Upper lobe of left lung (tissue), 4 donors: ENCODE measurements at regions not wholly inside any gene's neighbourhood (a gene's known extent, or its start where the extent isn't known, plus 50 kb on each side); places are given as distances from the start of the nearest gene placed in this dataset.

ENCODE experiments used
- CTCF ChIP-seq, 6 experiments: fragments of 450-650 bp in 4 of 6; fragments of 200-600 bp in 2 of 6; sonication (generic) in 2 of 6; IDR thresholded peaks; one replicate each; pipeline ENCODE4 v1.5.1; 2016 to 2019; ENCODE audit warnings: antibody characterized with exemption in 6 of 6
- EP300 ChIP-seq, 4 donors: sonication (generic); formaldehyde crosslinking; IDR thresholded peaks; one replicate each; pipeline ENCODE4 v1.5.1; 2017; ENCODE audit warnings: antibody characterized with exemption in 4 of 4, control low read depth in 2 of 4
- POLR2A ChIP-seq, 4 donors: fragments of 450-650 bp; IDR thresholded peaks; one replicate each; pipeline ENCODE4 v1.5.1; 2016 to 2017; ENCODE audit warnings: antibody characterized with exemption in 4 of 4, mild to moderate bottlenecking in 2 of 4
- POLR2AphosphoS5 ChIP-seq, 2 donors: sonication (generic); formaldehyde crosslinking; IDR thresholded peaks; one replicate each; pipeline ENCODE4 v1.5.1; 2017; ENCODE audit warnings: antibody characterized with exemption in 2 of 2

DNA sequence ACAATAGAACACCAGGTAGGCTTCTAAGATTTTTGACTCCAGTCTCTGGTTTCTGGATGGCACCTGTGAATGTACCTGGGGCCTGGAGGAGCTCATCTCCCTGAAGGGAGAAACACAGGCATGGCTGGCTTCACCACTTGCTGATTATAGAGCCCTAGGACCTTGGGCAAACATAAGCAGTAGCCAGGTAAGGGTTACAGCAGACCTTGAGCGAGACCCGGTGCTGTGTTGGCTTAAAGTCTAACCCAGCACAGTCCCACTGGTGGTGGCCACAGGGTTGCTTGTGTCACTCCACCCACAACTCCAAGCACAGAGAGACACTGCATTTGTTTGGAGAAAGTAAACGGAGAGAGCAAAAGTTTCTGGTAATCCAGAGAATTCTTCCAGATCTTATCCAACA is 104.7 kb upstream of the SPOPL start:
- TF ChIP-seq CTCF (IDR thresholded peaks at IDR 0.05) (no peak), POLR2AphosphoS5 (IDR thresholded peaks at IDR 0.05) (no peak), POLR2A (IDR thresholded peaks at IDR 0.05) (no peak), EP300 (IDR thresholded peaks at IDR 0.05) (no peak)
